ENCODE measurements at regions not wholly inside any gene's neighbourhood (a gene's known extent, or its start where the extent isn't known, plus 50 kb on each side); places are given as distances from the start of the nearest gene placed in this dataset.

DNA sequence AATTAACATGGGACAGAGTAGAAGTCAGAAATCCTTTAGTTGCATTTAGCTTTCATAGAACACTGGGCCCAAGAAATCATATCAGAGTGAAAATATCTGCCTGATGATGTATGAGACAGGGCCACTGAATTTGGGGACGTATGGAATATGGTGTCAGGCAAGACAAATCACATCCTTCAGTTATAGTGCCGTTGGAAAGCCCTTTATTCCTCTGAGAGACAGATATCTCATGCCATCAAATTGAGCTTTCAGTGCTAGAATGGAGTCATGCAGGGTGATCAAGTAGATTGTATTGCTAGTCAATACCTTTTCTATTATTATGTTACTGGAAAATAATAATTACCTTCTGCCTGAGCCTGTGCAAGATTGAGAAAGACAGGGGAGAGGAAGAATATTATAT lies 398.2 kb upstream of the RARB start:
- Histone ChIP-seq H3K27ac (ENCODE audit: low read length) (no peak overlapping the region), H3K4me2 (ENCODE audit: low read length) (no peak overlapping the region), H3K9me3 (ENCODE audit: low read length) (no peaks in the 10 kb centered on the region), H4K20me1 (ENCODE audit: insufficient read depth) (no peaks in the 10 kb centered on the region), H3F3A (ENCODE audit: insufficient read depth, low read length, poor library complexity, severe bottlenecking) (no peaks in the 10 kb centered on the region), H3K79me2 (replicated peaks; ENCODE audit: insufficient read depth, low read length) (no peaks in the 10 kb centered on the region), H3K36me3 (ENCODE audit: insufficient read depth, low read length) (no peaks in the 10 kb centered on the region), H3K9me2 (ENCODE audit: insufficient read depth, low read length) (no peaks in the 10 kb centered on the region), H3K4me3 (ENCODE audit: low read length) (no peak overlapping the region), H3K27me3 (ENCODE audit: insufficient read depth, low read depth, low read length) (no peaks in the 10 kb centered on the region), H3K9ac (ENCODE audit: low read length) (no peak overlapping the region), H2AFZ (ENCODE audit: low read depth, low read length) (no peak overlapping the region)
- TF ChIP-seq SMC3 (conservative IDR thresholded peaks at IDR 0.05; ENCODE audit: poor library complexity) = no peak
- TF ChIP-seq POLR2AphosphoS5 (IDR thresholded peaks at IDR 0.05) = peak; percentile 67
- TF ChIP-seq EP300 (conservative IDR thresholded peaks at IDR 0.05; ENCODE audit: poor library complexity, severe bottlenecking) = peak; percentile 60

- no peak overlapping the region for H3K4me3 ChIP-seq (ENCODE audit: low read length)
- no peak overlapping the region for H3K27ac ChIP-seq (ENCODE audit: low read length)
- H3K9ac ChIP-seq (ENCODE audit: low read length) = no peak overlapping the region
- no peaks in the 10 kb centered on the region for H3K36me3 ChIP-seq (ENCODE audit: insufficient read depth, low read length)
- TF ChIP-seq RAD21 (conservative IDR thresholded peaks at IDR 0.05) (no peak), SMC3 (conservative IDR thresholded peaks at IDR 0.05; ENCODE audit: poor library complexity) (no peak), EZH2 (IDR thresholded peaks at IDR 0.05; ENCODE audit: borderline replicate concordance, insufficient read depth, low read length, poor library complexity, severe bottlenecking) (no peak), TAF1 (IDR thresholded peaks at IDR 0.05; ENCODE audit: low read depth) (no peak), EP300 (conservative IDR thresholded peaks at IDR 0.05; ENCODE audit: poor library complexity, severe bottlenecking) (no peak), MXI1 (conservative IDR thresholded peaks at IDR 0.05; ENCODE audit: poor library complexity, severe bottlenecking) (no peak), POLR2AphosphoS5 (IDR thresholded peaks at IDR 0.05) (no peak), REST (IDR thresholded peaks at IDR 0.05; ENCODE audit: borderline replicate concordance) (no peak), CTCF (IDR thresholded peaks at IDR 0.05; ENCODE audit: poor library complexity, severe bottlenecking) (no peak)
- H3K9me2 ChIP-seq (ENCODE audit: insufficient read depth, low read length) = no peaks in the 10 kb centered on the region
- H4K20me1 ChIP-seq (ENCODE audit: insufficient read depth) = no peaks in the 10 kb centered on the region
- H3K79me2 ChIP-seq (replicated peaks; ENCODE audit: insufficient read depth, low read length) = no peaks in the 10 kb centered on the region
- H3K4me2 ChIP-seq (ENCODE audit: low read length) = no peak overlapping the region
- no peaks in the 10 kb centered on the region for H3F3A ChIP-seq (ENCODE audit: insufficient read depth, low read length, poor library complexity, severe bottlenecking)
- H3K27me3 ChIP-seq (ENCODE audit: insufficient read depth, low read depth, low read length) = no peaks in the 10 kb centered on the region
- no peak overlapping the region for H2AFZ ChIP-seq (ENCODE audit: low read depth, low read length)
- no peaks in the 10 kb centered on the region for H3K9me3 ChIP-seq (ENCODE audit: low read length)
These were observed 395.7 kb upstream of the RARB start for GRCh38 chr3:25032344-25032743.
